Chondrocyte (in vitro differentiated cells): ENCODE measurements at regions not wholly inside any gene's neighbourhood (a gene's known extent, or its start where the extent isn't known, plus 50 kb on each side); places are given as distances from the start of the nearest gene placed in this dataset.
A peak's percentile ranks its signal among the peaks of the same experiment; 100 is the strongest.

Experiments
- DNase-seq: peaks from one replicate; pipeline ENCODE4 v3.0.0; 2021; ENCODE audit warnings: mixed read lengths, low spot score
- H3K27ac Mint-ChIP-seq: one replicate; pipeline ENCODE4 v1.8.0; 2021; ENCODE audit warnings: mild to moderate bottlenecking, moderate library complexity, mixed read lengths; ENCODE audit not compliant: unreplicated experiment
- H3K27me3 Mint-ChIP-seq: 2 replicates; pipeline ENCODE4 v1.8.0; 2021; ENCODE audit warnings: low read depth, mixed read lengths
- H3K36me3 Mint-ChIP-seq: 2 replicates; pipeline ENCODE4 v1.8.0; 2021; ENCODE audit warnings: low read depth, mixed read lengths
- H3K4me1 Mint-ChIP-seq: 2 replicates; pipeline ENCODE4 v1.8.0; 2021; ENCODE audit warnings: low read depth, mild to moderate bottlenecking, mixed read lengths
- H3K4me3 Mint-ChIP-seq: one replicate; pipeline ENCODE4 v1.8.0; 2021; ENCODE audit warnings: mild to moderate bottlenecking, moderate library complexity, mixed read lengths; ENCODE audit not compliant: unreplicated experiment
- H3K9me3 Mint-ChIP-seq: 2 replicates; pipeline ENCODE4 v1.8.0; 2021; ENCODE audit warnings: low read depth, mixed read lengths
- TF ChIP-seq, protein P1 (sequence below): fragments of 200-600 bp; sonication (generic); IDR thresholded peaks from 2 replicates; pipeline ENCODE4 v1.5.0; 2021; ENCODE audit warnings: antibody characterized with exemption, mild to moderate bottlenecking, moderate library complexity

- peaks cover 3% of the 10 kb centered on the region for H3K27me3 Mint-ChIP-seq
- no peak overlapping the region for H3K4me3 Mint-ChIP-seq
- H3K4me1 Mint-ChIP-seq: no peaks in the 10 kb centered on the region
- H3K36me3 Mint-ChIP-seq: no peaks in the 10 kb centered on the region
- DNase-seq: no peak
- H3K9me3 Mint-ChIP-seq: no peaks in the 10 kb centered on the region
- TF ChIP-seq, protein P1, sequence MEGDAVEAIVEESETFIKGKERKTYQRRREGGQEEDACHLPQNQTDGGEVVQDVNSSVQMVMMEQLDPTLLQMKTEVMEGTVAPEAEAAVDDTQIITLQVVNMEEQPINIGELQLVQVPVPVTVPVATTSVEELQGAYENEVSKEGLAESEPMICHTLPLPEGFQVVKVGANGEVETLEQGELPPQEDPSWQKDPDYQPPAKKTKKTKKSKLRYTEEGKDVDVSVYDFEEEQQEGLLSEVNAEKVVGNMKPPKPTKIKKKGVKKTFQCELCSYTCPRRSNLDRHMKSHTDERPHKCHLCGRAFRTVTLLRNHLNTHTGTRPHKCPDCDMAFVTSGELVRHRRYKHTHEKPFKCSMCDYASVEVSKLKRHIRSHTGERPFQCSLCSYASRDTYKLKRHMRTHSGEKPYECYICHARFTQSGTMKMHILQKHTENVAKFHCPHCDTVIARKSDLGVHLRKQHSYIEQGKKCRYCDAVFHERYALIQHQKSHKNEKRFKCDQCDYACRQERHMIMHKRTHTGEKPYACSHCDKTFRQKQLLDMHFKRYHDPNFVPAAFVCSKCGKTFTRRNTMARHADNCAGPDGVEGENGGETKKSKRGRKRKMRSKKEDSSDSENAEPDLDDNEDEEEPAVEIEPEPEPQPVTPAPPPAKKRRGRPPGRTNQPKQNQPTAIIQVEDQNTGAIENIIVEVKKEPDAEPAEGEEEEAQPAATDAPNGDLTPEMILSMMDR: no peak
- no peak overlapping the region for H3K27ac Mint-ChIP-seq
Measured at GRCh38 chr3:194961149-194961548, 275.5 kb downstream of the FAM43A start.

DNA sequence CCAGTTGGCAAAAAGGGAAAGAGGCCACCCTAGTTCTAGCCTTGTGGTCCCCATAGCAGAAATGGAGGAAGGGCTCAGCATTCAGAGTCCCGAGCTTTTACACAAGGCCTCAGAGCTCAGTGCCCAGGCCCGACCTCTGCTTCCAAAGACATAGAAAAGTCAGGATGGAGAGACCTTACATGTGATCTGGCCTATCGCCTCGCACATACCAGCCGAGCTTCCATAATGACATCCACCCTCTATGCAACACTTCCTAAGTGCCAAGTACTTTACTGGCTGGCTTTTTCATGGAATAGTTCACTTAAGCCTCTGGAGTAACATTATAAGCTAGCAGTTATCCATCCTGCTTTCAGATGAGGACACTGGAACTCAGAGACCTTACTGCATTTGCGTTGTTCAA is 275.9 kb downstream of the FAM43A start:
- H3K36me3 Mint-ChIP-seq: no peaks in the 10 kb centered on the region
- H3K4me1 Mint-ChIP-seq: no peaks in the 10 kb centered on the region
- no peak overlapping the region for H3K27ac Mint-ChIP-seq
- no peak overlapping the region for H3K4me3 Mint-ChIP-seq
- H3K27me3 Mint-ChIP-seq: peaks cover 3% of the 10 kb centered on the region
- DNase-seq: no peak
- H3K9me3 Mint-ChIP-seq: no peaks in the 10 kb centered on the region
- TF ChIP-seq, protein P1: no peak

GRCh38 chr3:194962056-194962455 is 276.4 kb downstream of the FAM43A start:
- H3K4me1 Mint-ChIP-seq: no peaks in the 10 kb centered on the region
- H3K27ac Mint-ChIP-seq: no peak overlapping the region
- TF ChIP-seq, protein P1: no peak
- no peak for DNase-seq
- no peaks in the 10 kb centered on the region for H3K9me3 Mint-ChIP-seq
- no peak overlapping the region for H3K4me3 Mint-ChIP-seq
- peaks cover 7% of the 10 kb centered on the region for H3K27me3 Mint-ChIP-seq
- H3K36me3 Mint-ChIP-seq: no peaks in the 10 kb centered on the region

GRCh38 chr3:194964809-194965208 is 279.1 kb downstream of the FAM43A start:
- H3K36me3 Mint-ChIP-seq: no peaks in the 10 kb centered on the region
- H3K27me3 Mint-ChIP-seq: peaks cover 16% of the 10 kb centered on the region
- H3K4me1 Mint-ChIP-seq: no peaks in the 10 kb centered on the region
- H3K27ac Mint-ChIP-seq: no peak overlapping the region
- TF ChIP-seq, protein P1: peak; percentile 21
- DNase-seq: no peak
- no peak overlapping the region for H3K4me3 Mint-ChIP-seq
- no peaks in the 10 kb centered on the region for H3K9me3 Mint-ChIP-seq

DNA sequence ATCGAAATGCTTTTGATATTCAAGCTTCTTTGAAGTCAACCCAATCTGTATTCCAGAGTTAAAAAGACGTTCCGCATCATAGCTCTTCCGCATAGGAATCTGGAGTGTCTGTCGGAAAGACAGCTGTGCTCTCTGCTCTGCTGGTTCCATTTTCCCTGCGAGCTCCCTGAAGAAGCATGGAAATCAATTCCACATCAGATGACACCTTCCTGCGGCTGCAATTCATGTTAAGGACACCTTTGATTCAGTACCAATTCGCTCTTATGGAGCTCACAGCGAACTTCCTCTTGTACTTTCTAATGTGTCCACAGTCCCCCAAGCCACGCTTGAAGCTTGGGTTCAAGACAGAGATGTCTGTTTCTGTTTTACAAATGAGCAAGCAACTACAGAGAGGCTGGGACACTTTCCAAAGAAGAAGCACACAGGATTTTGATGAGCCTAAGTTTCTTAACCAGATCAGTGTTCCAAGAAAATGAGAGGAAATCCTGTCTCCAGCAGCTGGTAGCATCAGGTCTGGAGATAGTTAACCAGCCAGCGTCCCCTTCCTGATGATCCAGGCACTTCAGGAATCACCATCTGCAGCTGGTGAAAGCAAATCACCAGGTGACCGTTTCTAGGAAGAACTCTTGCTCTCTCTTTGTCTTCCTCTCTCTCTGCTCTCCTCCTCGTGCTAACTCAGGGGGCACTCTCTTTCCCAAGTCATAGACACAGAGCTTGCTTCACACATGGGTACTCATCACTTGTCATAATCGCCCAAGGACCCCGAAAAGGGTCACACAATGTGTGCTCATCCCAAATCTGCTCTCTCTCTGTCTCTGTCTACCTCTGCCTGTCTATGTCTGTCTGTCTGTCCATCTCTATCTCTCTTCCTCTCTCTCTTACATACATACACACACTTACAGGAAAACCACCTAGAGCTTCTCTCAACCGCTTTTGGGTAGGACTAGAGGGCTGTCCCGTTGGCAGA is 281.8 kb downstream of the FAM43A start:
- H3K27ac Mint-ChIP-seq: no peak overlapping the region
- H3K4me1 Mint-ChIP-seq: peaks cover 3% of the 10 kb centered on the region
- DNase-seq: no peak
- H3K36me3 Mint-ChIP-seq: no peaks in the 10 kb centered on the region
- peaks cover 16% of the 10 kb centered on the region for H3K27me3 Mint-ChIP-seq
- H3K9me3 Mint-ChIP-seq: peaks cover 5% of the 10 kb centered on the region
- no peak overlapping the region for H3K4me3 Mint-ChIP-seq
- TF ChIP-seq, protein P1: no peak
